ENCODE measurements at regions not wholly inside any gene's neighbourhood (a gene's known extent, or its start where the extent isn't known, plus 50 kb on each side); places are given as distances from the start of the nearest gene placed in this dataset.

DNA sequence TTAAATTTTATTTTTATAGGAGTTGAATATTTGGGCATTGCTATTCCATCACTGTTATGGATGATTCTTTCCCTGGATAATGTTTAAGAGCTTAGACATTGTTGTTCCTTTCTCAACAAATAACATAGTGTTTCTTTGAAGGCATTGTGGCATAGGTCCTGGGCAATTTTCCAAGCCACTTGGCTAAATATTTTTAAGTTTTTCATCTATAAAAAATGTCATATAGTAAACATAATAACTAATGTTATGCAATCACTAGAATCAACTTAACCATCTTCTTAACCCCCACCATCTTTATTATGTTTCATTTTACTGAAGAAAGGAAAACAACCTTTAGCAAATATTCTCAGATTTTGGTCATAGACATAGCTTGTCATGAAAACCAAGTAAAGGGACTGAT lies 600.6 kb upstream of the LMO3 start:
- Histone ChIP-seq H3K27me3 (no peaks in the 10 kb centered on the region), H3K4me1 (no peaks in the 10 kb centered on the region), H3K27ac (no peak overlapping the region), H3K4me3 (no peak overlapping the region), H3K36me3 (no peaks in the 10 kb centered on the region), H3K9me3 (no peaks in the 10 kb centered on the region)
- no peak for TF ChIP-seq CTCF (IDR thresholded peaks at IDR 0.05)
- TF ChIP-seq POLR2A (IDR thresholded peaks at IDR 0.05), result no peak
- intact Hi-C loops (cut with DNase I; ENCODE audit: low total_unique reads), result no loop called here
- no peak for DNase-seq

DNA sequence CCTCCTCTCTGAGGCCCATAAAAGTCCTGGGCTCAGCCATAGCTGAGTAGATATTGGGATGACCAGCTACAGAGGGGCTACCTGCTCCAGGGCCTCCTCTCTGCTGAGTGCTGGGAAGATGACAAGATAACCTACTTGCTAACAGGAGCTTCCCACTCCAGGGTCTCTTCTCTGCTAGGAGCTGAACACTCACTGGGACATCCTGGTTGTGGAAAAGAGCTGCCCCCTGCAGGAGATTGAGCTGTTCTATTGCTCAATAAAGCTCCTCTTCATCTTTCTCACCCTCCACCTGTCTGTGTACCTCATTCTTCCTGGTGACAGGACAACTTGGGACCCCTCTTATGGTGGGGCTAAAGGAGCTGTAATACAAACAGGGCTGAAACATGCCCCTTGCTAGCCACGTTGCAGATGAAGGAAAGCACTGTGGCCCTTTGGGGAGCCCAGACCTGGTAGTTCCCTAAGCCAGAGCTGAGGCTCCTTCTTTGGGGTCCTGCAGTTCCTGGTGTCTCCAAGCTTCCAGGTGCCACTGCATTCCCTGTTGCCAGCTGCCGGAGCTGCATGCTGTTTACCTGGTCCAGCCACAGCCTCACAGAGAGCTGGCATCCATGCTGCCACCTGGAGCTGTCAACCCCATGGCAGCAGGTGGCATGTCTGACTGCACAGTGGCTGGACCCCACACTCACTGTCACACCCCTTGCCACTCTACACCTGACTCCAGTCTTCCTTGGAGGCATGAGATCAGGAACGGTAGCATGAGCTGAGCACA lies 598.5 kb upstream of the LMO3 start:
- Histone ChIP-seq H3K9me3 (no peaks in the 10 kb centered on the region), H3K27me3 (no peaks in the 10 kb centered on the region), H3K36me3 (no peaks in the 10 kb centered on the region), H3K27ac (no peak overlapping the region), H3K4me3 (no peak overlapping the region), H3K4me1 (no peaks in the 10 kb centered on the region)
- TF ChIP-seq POLR2A (IDR thresholded peaks at IDR 0.05) (no peak), CTCF (IDR thresholded peaks at IDR 0.05) (no peak)
- DNase-seq, result no peak
- intact Hi-C loops (cut with DNase I; ENCODE audit: low total_unique reads), result no loop called here

- intact Hi-C loops (cut with DNase I; ENCODE audit: low total_unique reads), result no loop called here
Measured at GRCh38 chr12:17203497-17203896, 597.5 kb upstream of the LMO3 start.

GRCh38 chr12:17197971-17198370 lies 592.0 kb upstream of the LMO3 start:
- no peak for DNase-seq
- Histone ChIP-seq H3K36me3 (no peaks in the 10 kb centered on the region), H3K27ac (no peak overlapping the region), H3K9me3 (no peaks in the 10 kb centered on the region), H3K4me1 (no peaks in the 10 kb centered on the region), H3K4me3 (no peak overlapping the region), H3K27me3 (no peaks in the 10 kb centered on the region)
- intact Hi-C loops (cut with DNase I; ENCODE audit: low total_unique reads), result no loop called here
- TF ChIP-seq POLR2A (IDR thresholded peaks at IDR 0.05) (no peak), CTCF (IDR thresholded peaks at IDR 0.05) (no peak)

More at GRCh38 chr12:17203497-17203896, 597.5 kb upstream of the LMO3 start:
- no peaks in the 10 kb centered on the region for H3K27me3 ChIP-seq
- H3K4me3 ChIP-seq, result no peak overlapping the region
- DNase-seq, result no peak
- H3K9me3 ChIP-seq, result no peaks in the 10 kb centered on the region
- no peak overlapping the region for H3K27ac ChIP-seq
- no peaks in the 10 kb centered on the region for H3K4me1 ChIP-seq
- H3K36me3 ChIP-seq, result no peaks in the 10 kb centered on the region
- TF ChIP-seq CTCF (IDR thresholded peaks at IDR 0.05), result no peak
- no peak for TF ChIP-seq POLR2A (IDR thresholded peaks at IDR 0.05)

GRCh38 chr12:17192721-17193120 lies 586.8 kb upstream of the LMO3 start:
- H3K36me3 ChIP-seq, result no peaks in the 10 kb centered on the region
- no peak overlapping the region for H3K4me3 ChIP-seq
- no peaks in the 10 kb centered on the region for H3K4me1 ChIP-seq
- intact Hi-C loops (cut with DNase I; ENCODE audit: low total_unique reads), result no loop called here
- TF ChIP-seq CTCF (IDR thresholded peaks at IDR 0.05), result no peak
- no peak for TF ChIP-seq POLR2A (IDR thresholded peaks at IDR 0.05)
- H3K27ac ChIP-seq, result no peak overlapping the region
- H3K27me3 ChIP-seq, result no peaks in the 10 kb centered on the region
- no peak for DNase-seq
- no peaks in the 10 kb centered on the region for H3K9me3 ChIP-seq

All from uterus (tissue), 3 donors.